GM23338 (cell line): ENCODE measurements at regions not wholly inside any gene's neighbourhood (a gene's known extent, or its start where the extent isn't known, plus 50 kb on each side); places are given as distances from the start of the nearest gene placed in this dataset.

ENCODE experiments used
- CTCF ChIP-seq, 2 experiments: fragments of 200-600 bp in 1 of 2; sonication (generic) in 1 of 2; conservative IDR thresholded peaks; 2 replicates each; pipeline versions ENCODE4 v1.5.1 to v1.6.1; 2016 to 2017; ENCODE audit warnings: antibody characterized with exemption in 2 of 2, low read depth in 2 of 2, mild to moderate bottlenecking in 2 of 2, moderate library complexity in 1 of 2
- REST ChIP-seq: IDR thresholded peaks from one replicate; pipeline ENCODE4 v1.6.1; 2018; ENCODE audit warnings: antibody characterized with exemption; ENCODE audit not compliant: unreplicated experiment
- STAT1 ChIP-seq: IDR thresholded peaks from one replicate; pipeline ENCODE4 v1.6.1; 2016; ENCODE audit warnings: antibody characterized with exemption; ENCODE audit not compliant: unreplicated experiment

GRCh38 chr4:128449251-128449650 is 161.6 kb upstream of the PGRMC2 start:
- no peak for TF ChIP-seq REST
- TF ChIP-seq CTCF (conservative IDR thresholded peaks at IDR 0.05; ENCODE audit: low read depth in 2 of 2) = no peak
- TF ChIP-seq STAT1 = no peak
